K562 (cell line): ENCODE measurements at regions not wholly inside any gene's neighbourhood (a gene's known extent, or its start where the extent isn't known, plus 50 kb on each side); places are given as distances from the start of the nearest gene placed in this dataset.
A peak's percentile ranks its signal among the peaks of the same experiment; 100 is the strongest.

Source experiments
- ATAC-seq: fragments of 200-7000 bp; cut with Tn5 transposase; 3 replicates; pipeline ENCODE4 v1.9.1; 2020; ENCODE audit warnings: moderate library complexity
- BruUV-seq: library from RNA; stranded (reverse); fragments of 400-500 nt; replicated peaks from 2 replicates; lab custom pipeline; 2021; lab: Mats Ljungman, UMichigan
- CTCF ChIA-PET: fragments of 300-600 bp; formaldehyde crosslinking; extraction: SDS; loops from one replicate; lab custom pipeline; 2021; ENCODE audit warnings: low intra/inter-chr PET ratio; lab: Yijun Ruan, JAX
- POLR2A ChIA-PET: fragments of 300-600, 350-650 bp; sonication (Branson Sonifier 250); formaldehyde crosslinking; extraction: SDS; loops from one replicate; lab custom pipeline; 2021; ENCODE audit warnings: antibody characterized with exemption, inconsistent platforms; lab: Yijun Ruan, JAX
- DNase-seq, 4 experiments: peaks; one replicate each; pipeline versions ENCODE4 v3.0.0 to v3.0.0-alpha.2; 2011 to 2018; ENCODE audit warnings: low spot score in 3 of 4, mixed read lengths in 3 of 4; ENCODE audit errors: extremely low read depth in 1 of 4
- FAIRE-seq: peaks from 2 replicates; lab custom pipeline; 2011; peaks lifted over from hg19 to GRCh38; lab: Jason Lieb, UNC
- H2AFZ ChIP-seq: 2 replicates; pipeline ENCODE4 v1.6.0; 2011; ENCODE audit warnings: low read depth, low read length, control low read depth, inconsistent platforms
- H3K27ac ChIP-seq: fragments of 200-600 bp; 3 replicates; pipeline ENCODE4 v1.8.0; 2011; ENCODE audit warnings: low read depth, mild to moderate bottlenecking, control low read depth, inconsistent platforms, low read length, moderate library complexity, mixed read lengths; ENCODE audit errors: extremely low read depth
- H3K27me3 ChIP-seq, 2 experiments: fragments of 300-600 bp in 1 of 2; 2 replicates in 1 of 2; 3 replicates in 1 of 2; pipeline versions ENCODE4 v1.6.0 to v1.8.0; 2011; ENCODE audit warnings: inconsistent platforms in 2 of 2, low read length in 2 of 2, mild to moderate bottlenecking in 1 of 2, mixed read lengths in 1 of 2, moderate library complexity in 1 of 2; ENCODE audit not compliant: control insufficient read depth in 2 of 2, insufficient read depth in 2 of 2
- H3K36me3 ChIP-seq: fragments of 300-600 bp; 3 replicates; pipeline ENCODE4 v1.8.0; 2011; ENCODE audit warnings: mild to moderate bottlenecking, low read length, inconsistent platforms; ENCODE audit not compliant: control insufficient read depth, insufficient read depth
- H3K4me1 ChIP-seq, 2 experiments: fragments of 200-600 bp in 1 of 2; replicated peaks in 1 of 2; 2 replicates in 1 of 2; 3 replicates in 1 of 2; pipeline versions ENCODE4 v1.5.1 to v1.8.0; 2011; ENCODE audit warnings: inconsistent platforms in 2 of 2, low read length in 2 of 2, mild to moderate bottlenecking in 1 of 2, mixed read lengths in 1 of 2, moderate library complexity in 1 of 2; ENCODE audit not compliant: control insufficient read depth in 2 of 2, insufficient read depth in 2 of 2
- H3K4me2 ChIP-seq: 2 replicates; pipeline ENCODE4 v1.6.1; 2011; ENCODE audit warnings: low read length, control low read depth, inconsistent platforms, mixed read lengths; ENCODE audit not compliant: insufficient read depth
- H3K4me3 ChIP-seq: fragments of 200-600 bp; sonication (generic), shearing (Covaris generic); 2 replicates; pipeline ENCODE4 v1.5.1; 2016; ENCODE audit warnings: control low read depth, inconsistent platforms
- H3K79me2 ChIP-seq: fragments of 200-600 bp; 3 replicates; pipeline ENCODE4 v1.8.0; 2011; ENCODE audit warnings: low read length, inconsistent platforms; ENCODE audit not compliant: control insufficient read depth, insufficient read depth
- H3K9ac ChIP-seq, 2 experiments: 2 replicates each; pipeline versions ENCODE4 v1.6.0 to v1.6.1; 2011; ENCODE audit warnings: low read depth in 2 of 2, low read length in 2 of 2, control low read depth in 1 of 2, inconsistent platforms in 1 of 2, mild to moderate bottlenecking in 1 of 2, mixed read lengths in 1 of 2; ENCODE audit not compliant: insufficient read depth in 1 of 2
- H3K9me1 ChIP-seq: one replicate; pipeline ENCODE4 v1.6.0; 2011; ENCODE audit warnings: inconsistent platforms, mild to moderate bottlenecking, low read length, moderate library complexity; ENCODE audit not compliant: control insufficient read depth, insufficient read depth
- H3K9me3 ChIP-seq: replicated peaks from 2 replicates; pipeline ENCODE4 v1.5.1; 2011; ENCODE audit warnings: low read depth, low read length, inconsistent platforms; ENCODE audit not compliant: control insufficient read depth, insufficient read depth
- H4K20me1 ChIP-seq: replicated peaks from 2 replicates; pipeline ENCODE4 v1.6.1; 2011; ENCODE audit warnings: low read length, inconsistent platforms, mixed read lengths; ENCODE audit not compliant: control insufficient read depth, insufficient read depth
- CBX8 ChIP-seq: fragments of 200-600 bp; sonication (generic); IDR thresholded peaks from 2 replicates; pipeline ENCODE4 v1.6.1; 2012; ENCODE audit warnings: borderline replicate concordance, mixed run types, low read depth, mild to moderate bottlenecking, moderate library complexity, mixed read lengths, low read length, control low read depth, inconsistent platforms; ENCODE audit not compliant: poor library complexity, severe bottlenecking; ENCODE audit errors: extremely low read depth
- MAFK ChIP-seq: IDR thresholded peaks from 2 replicates; pipeline ENCODE4 v1.6.1; 2011; ENCODE audit warnings: low read length, improper control_type of control experiment
- RBM15 ChIP-seq: fragments of 200-400 bp; formaldehyde crosslinking; IDR thresholded peaks from 2 replicates; pipeline ENCODE4 v1.6.1; 2018; ENCODE audit warnings: mild to moderate bottlenecking, low read length, moderate library complexity; ENCODE audit not compliant: insufficient read depth
- TAL1 ChIP-seq: fragments of 450-650 bp; IDR thresholded peaks from 2 replicates; pipeline ENCODE4 v1.6.1; 2016; ENCODE audit warnings: mild to moderate bottlenecking
- U2AF1 ChIP-seq: fragments of 200-400 bp; formaldehyde crosslinking; optimal IDR thresholded peaks from 2 replicates; pipeline ENCODE3; 2017; ENCODE audit warnings: mild to moderate bottlenecking, low read depth, low read length, moderate library complexity
- USF1 ChIP-seq: sonication (generic); formaldehyde crosslinking; IDR thresholded peaks from 2 replicates; pipeline ENCODE4 v1.9.0; 2022; ENCODE audit warnings: mild to moderate bottlenecking, missing genetic modification reagents
- WHSC1 ChIP-seq: IDR thresholded peaks from one replicate; pipeline ENCODE4 v1.6.1; 2012; ENCODE audit warnings: low read length, control low read depth, inconsistent platforms
- XRCC4 ChIP-seq: IDR thresholded peaks from one replicate; pipeline ENCODE4 v1.6.1; 2011; ENCODE audit not compliant: insufficient read depth, insufficient read length; ENCODE audit errors: extremely low read depth
- WGBS: fragments of 100-300 bp; shearing (Covaris generic); methylation state at CpG from one replicate; pipeline ENCODE4 v1.1.6; 2016; ENCODE audit warnings: low coverage, mixed read lengths; ENCODE audit not compliant: insufficient coverage; ENCODE audit errors: missing lambda C conversion rate; 5-methylcytosine and 5-hydroxymethylcytosine counted together
- in situ Hi-C: fragments of 300-500 bp; cut with MboI; formaldehyde crosslinking; loops from 4 replicates; pipeline ENCODE4 v1.15.0; 2018; ENCODE audit warnings: inconsistent platforms, mixed read lengths
- intact Hi-C: fragments of 100-400 bp; cut with micrococcal nuclease; formaldehyde crosslinking; loops from 2 replicates; pipeline ENCODE4 v1.14.2; 2022
- TF ChIP-seq, protein P1 (sequence below): fragments of 450-650 bp; formaldehyde crosslinking; IDR thresholded peaks from 2 replicates; pipeline ENCODE4 v1.4.0; 2020; ENCODE audit warnings: mild to moderate bottlenecking
- TF ChIP-seq, protein P2 (sequence below): sonication (generic); formaldehyde crosslinking; IDR thresholded peaks from 2 replicates; pipeline ENCODE4 v1.8.0; 2022; ENCODE audit warnings: mild to moderate bottlenecking, missing genetic modification reagents
- TF ChIP-seq, protein P3 (sequence below): fragments of 450-650 bp; conservative IDR thresholded peaks from 2 replicates; pipeline ENCODE4 v1.6.1; 2016; ENCODE audit warnings: missing genetic modification characterization, low read depth, mild to moderate bottlenecking, missing compliant biosample characterization, moderate library complexity
- TF ChIP-seq, protein P4 (sequence below): fragments of 250-450 bp; sonication (Bioruptor Pico); IDR thresholded peaks from 2 replicates; pipeline ENCODE4 v1.4.0; 2020

GRCh38 chr6:135572051-135572450 lies 74.5 kb upstream of the AHI1 start (continued):
- TF ChIP-seq, protein P1, sequence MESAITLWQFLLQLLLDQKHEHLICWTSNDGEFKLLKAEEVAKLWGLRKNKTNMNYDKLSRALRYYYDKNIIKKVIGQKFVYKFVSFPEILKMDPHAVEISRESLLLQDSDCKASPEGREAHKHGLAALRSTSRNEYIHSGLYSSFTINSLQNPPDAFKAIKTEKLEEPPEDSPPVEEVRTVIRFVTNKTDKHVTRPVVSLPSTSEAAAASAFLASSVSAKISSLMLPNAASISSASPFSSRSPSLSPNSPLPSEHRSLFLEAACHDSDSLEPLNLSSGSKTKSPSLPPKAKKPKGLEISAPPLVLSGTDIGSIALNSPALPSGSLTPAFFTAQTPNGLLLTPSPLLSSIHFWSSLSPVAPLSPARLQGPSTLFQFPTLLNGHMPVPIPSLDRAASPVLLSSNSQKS (CRISPR knock-in tag) = no peak
- TF ChIP-seq, protein P2, sequence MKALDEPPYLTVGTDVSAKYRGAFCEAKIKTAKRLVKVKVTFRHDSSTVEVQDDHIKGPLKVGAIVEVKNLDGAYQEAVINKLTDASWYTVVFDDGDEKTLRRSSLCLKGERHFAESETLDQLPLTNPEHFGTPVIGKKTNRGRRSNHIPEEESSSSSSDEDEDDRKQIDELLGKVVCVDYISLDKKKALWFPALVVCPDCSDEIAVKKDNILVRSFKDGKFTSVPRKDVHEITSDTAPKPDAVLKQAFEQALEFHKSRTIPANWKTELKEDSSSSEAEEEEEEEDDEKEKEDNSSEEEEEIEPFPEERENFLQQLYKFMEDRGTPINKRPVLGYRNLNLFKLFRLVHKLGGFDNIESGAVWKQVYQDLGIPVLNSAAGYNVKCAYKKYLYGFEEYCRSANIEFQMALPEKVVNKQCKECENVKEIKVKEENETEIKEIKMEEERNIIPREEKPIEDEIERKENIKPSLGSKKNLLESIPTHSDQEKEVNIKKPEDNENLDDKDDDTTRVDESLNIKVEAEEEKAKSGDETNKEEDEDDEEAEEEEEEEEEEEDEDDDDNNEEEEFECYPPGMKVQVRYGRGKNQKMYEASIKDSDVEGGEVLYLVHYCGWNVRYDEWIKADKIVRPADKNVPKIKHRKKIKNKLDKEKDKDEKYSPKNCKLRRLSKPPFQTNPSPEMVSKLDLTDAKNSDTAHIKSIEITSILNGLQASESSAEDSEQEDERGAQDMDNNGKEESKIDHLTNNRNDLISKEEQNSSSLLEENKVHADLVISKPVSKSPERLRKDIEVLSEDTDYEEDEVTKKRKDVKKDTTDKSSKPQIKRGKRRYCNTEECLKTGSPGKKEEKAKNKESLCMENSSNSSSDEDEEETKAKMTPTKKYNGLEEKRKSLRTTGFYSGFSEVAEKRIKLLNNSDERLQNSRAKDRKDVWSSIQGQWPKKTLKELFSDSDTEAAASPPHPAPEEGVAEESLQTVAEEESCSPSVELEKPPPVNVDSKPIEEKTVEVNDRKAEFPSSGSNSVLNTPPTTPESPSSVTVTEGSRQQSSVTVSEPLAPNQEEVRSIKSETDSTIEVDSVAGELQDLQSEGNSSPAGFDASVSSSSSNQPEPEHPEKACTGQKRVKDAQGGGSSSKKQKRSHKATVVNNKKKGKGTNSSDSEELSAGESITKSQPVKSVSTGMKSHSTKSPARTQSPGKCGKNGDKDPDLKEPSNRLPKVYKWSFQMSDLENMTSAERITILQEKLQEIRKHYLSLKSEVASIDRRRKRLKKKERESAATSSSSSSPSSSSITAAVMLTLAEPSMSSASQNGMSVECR = no peak
- no peak for TF ChIP-seq TAL1

DNA sequence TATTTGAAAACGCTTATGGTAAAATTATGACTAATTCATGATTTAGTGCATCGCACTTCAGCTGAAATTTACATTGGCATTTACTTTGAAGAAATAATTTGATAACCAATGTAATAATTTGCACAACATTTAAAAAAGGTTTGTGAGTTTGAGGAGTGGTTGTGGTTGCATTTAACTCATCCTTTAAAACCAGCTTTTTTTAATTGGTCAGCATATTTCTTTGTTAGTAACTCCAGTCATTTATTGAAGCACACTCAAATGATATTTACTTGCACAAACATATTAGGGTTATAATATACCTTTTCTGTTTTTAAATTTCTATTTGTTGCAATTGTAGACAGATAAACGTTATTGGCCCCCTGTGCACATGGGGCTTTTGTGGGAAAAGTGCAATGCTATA lies 78.1 kb upstream of the AHI1 start:
- H3K36me3 ChIP-seq = no peaks in the 10 kb centered on the region
- no TSS peak for BruUV-seq
- no peaks in the 10 kb centered on the region for H3K27me3 ChIP-seq
- FAIRE-seq (no peak), ATAC-seq (no peak), DNase-seq (no peak)
- H3K9ac ChIP-seq = no peak overlapping the region
- H2AFZ ChIP-seq = no peak overlapping the region
- POLR2A ChIA-PET = no interaction called here
- H3K27ac ChIP-seq = no peak overlapping the region
- CTCF ChIA-PET = no interaction called here
- 0% methylated on average over 3 of the region's 3 CpGs for WGBS
- no peaks in the 10 kb centered on the region for H3K9me3 ChIP-seq
- no peaks in the 10 kb centered on the region for H3K4me1 ChIP-seq
- no peaks in the 10 kb centered on the region for H4K20me1 ChIP-seq
- no peaks in the 10 kb centered on the region for H3K9me1 ChIP-seq
- no peaks in the 10 kb centered on the region for H3K79me2 ChIP-seq
- H3K4me3 ChIP-seq = no peak overlapping the region
- intact Hi-C loops = no loop called here
- H3K4me2 ChIP-seq = no peak overlapping the region
- in situ Hi-C loops = no loop called here
- TF ChIP-seq, protein P3, sequence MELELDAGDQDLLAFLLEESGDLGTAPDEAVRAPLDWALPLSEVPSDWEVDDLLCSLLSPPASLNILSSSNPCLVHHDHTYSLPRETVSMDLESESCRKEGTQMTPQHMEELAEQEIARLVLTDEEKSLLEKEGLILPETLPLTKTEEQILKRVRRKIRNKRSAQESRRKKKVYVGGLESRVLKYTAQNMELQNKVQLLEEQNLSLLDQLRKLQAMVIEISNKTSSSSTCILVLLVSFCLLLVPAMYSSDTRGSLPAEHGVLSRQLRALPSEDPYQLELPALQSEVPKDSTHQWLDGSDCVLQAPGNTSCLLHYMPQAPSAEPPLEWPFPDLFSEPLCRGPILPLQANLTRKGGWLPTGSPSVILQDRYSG (tag) = no peak
- TF ChIP-seq RBM15 (no peak), XRCC4 (no peak), U2AF1 (no peak), USF1 (CRISPR knock-in tag) (no peak), CBX8 (no peak), MAFK (0 out of 2 replicates have a peak, but pooled peaks have one; percentile 30), WHSC1 (no peak)
- TF ChIP-seq, protein P4, sequence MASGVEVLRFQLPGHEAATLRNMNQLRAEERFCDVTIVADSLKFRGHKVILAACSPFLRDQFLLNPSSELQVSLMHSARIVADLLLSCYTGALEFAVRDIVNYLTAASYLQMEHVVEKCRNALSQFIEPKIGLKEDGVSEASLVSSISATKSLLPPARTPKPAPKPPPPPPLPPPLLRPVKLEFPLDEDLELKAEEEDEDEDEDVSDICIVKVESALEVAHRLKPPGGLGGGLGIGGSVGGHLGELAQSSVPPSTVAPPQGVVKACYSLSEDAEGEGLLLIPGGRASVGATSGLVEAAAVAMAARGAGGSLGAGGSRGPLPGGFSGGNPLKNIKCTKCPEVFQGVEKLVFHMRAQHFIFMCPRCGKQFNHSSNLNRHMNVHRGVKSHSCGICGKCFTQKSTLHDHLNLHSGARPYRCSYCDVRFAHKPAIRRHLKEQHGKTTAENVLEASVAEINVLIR (CRISPR knock-in tag) = no peak
